OCI-LY7 (cell line): ENCODE measurements at regions not wholly inside any gene's neighbourhood (a gene's known extent, or its start where the extent isn't known, plus 50 kb on each side); places are given as distances from the start of the nearest gene placed in this dataset.

Experiments used
- BruUV-seq: library from RNA; stranded (reverse); fragments of 400-500 nt; replicated peaks from 2 replicates; lab custom pipeline; 2021; lab: Mats Ljungman, UMichigan
- CTCF ChIA-PET: fragments of 300-600 bp; sonication (Branson Sonifier 250); formaldehyde crosslinking; loops from one replicate; lab custom pipeline; 2022; ENCODE audit warnings: antibody characterized with exemption; ENCODE audit not compliant: unreplicated experiment; lab: Charles Lee
- POLR2A ChIA-PET: fragments of 300-600 bp; sonication (Branson Sonifier 250); formaldehyde crosslinking; loops from one replicate; lab custom pipeline; 2022; ENCODE audit warnings: antibody characterized with exemption; lab: Charles Lee
- DNase-seq: peaks from one replicate; pipeline ENCODE4 v3.0.0-alpha.2; 2015; ENCODE audit warnings: low spot score
- H2AFZ ChIP-seq: fragments of 200-600 bp; sonication (generic), shearing (Covaris generic); 2 replicates; pipeline ENCODE4 v1.6.1; 2014; ENCODE audit warnings: mild to moderate bottlenecking, antibody characterized with exemption, low read length, moderate library complexity
- H3K27ac ChIP-seq: fragments of 200-600 bp; sonication (generic); 2 replicates; pipeline ENCODE4 v1.5.1; 2014; ENCODE audit warnings: mixed run types, low read depth, mild to moderate bottlenecking, moderate library complexity, low read length, inconsistent platforms; ENCODE audit not compliant: poor library complexity, severe bottlenecking
- H3K36me3 ChIP-seq: fragments of 200-600 bp; sonication (generic); 2 replicates; pipeline ENCODE4 v1.6.1; 2014; ENCODE audit warnings: mild to moderate bottlenecking, antibody characterized with exemption, low read length, moderate library complexity, mixed read lengths; ENCODE audit not compliant: insufficient read depth
- H3K4me1 ChIP-seq: fragments of 200-600 bp; sonication (generic); 2 replicates; pipeline ENCODE4 v1.5.1; 2014; ENCODE audit warnings: mild to moderate bottlenecking, low read length; ENCODE audit not compliant: insufficient read depth, poor library complexity, severe bottlenecking
- H3K4me2 ChIP-seq: fragments of 200-600 bp; sonication (generic); 2 replicates; pipeline ENCODE4 v1.6.1; 2014; ENCODE audit warnings: mild to moderate bottlenecking, low read length
- H3K4me3 ChIP-seq: fragments of 200-600 bp; sonication (generic); 2 replicates; pipeline ENCODE4 v1.5.1; 2014; ENCODE audit warnings: mild to moderate bottlenecking, low read depth, low read length; ENCODE audit not compliant: poor library complexity, severe bottlenecking
- H3K79me2 ChIP-seq: fragments of 200-600 bp; sonication (generic); 2 replicates; pipeline ENCODE4 v1.6.1; 2016; ENCODE audit warnings: low read depth, mild to moderate bottlenecking, low read length, moderate library complexity, mixed read lengths; ENCODE audit not compliant: insufficient read depth
- H3K9me2 ChIP-seq: fragments of 200-600 bp; sonication (generic); 2 replicates; pipeline ENCODE4 v1.6.1; 2016; ENCODE audit warnings: mild to moderate bottlenecking, low read length, mixed read lengths; ENCODE audit not compliant: insufficient read depth
- H3K9me3 ChIP-seq: fragments of 200-600 bp; sonication (generic); 2 replicates; pipeline ENCODE4 v1.6.1; 2014; ENCODE audit warnings: mild to moderate bottlenecking, mixed run types, low read length, mixed read lengths
- H4K20me1 ChIP-seq: fragments of 200-600 bp; sonication (generic); 2 replicates; pipeline ENCODE4 v1.6.1; 2014; ENCODE audit warnings: mild to moderate bottlenecking, antibody characterized with exemption, low read length, moderate library complexity, mixed read lengths; ENCODE audit not compliant: insufficient read depth
- EZH2phosphoT487 ChIP-seq: fragments of 200-600 bp; sonication (generic); IDR thresholded peaks from 2 replicates; pipeline ENCODE4 v1.6.1; 2018; ENCODE audit warnings: low read depth, borderline replicate concordance, mild to moderate bottlenecking, mixed run types, antibody characterized with exemption, low read length, moderate library complexity, mixed read lengths
- intact Hi-C: fragments of 100-400 bp; cut with micrococcal nuclease; formaldehyde crosslinking; loops from one replicate; pipeline ENCODE4 v1.10.0; 2022; ENCODE audit not compliant: unreplicated experiment
- TF ChIP-seq, protein P1 (sequence below): fragments of 200-600 bp; sonication (generic); conservative IDR thresholded peaks from 2 replicates; pipeline ENCODE4 v1.5.1; 2014; ENCODE audit warnings: mild to moderate bottlenecking, antibody characterized with exemption, low read length, moderate library complexity, mixed read lengths

DNA sequence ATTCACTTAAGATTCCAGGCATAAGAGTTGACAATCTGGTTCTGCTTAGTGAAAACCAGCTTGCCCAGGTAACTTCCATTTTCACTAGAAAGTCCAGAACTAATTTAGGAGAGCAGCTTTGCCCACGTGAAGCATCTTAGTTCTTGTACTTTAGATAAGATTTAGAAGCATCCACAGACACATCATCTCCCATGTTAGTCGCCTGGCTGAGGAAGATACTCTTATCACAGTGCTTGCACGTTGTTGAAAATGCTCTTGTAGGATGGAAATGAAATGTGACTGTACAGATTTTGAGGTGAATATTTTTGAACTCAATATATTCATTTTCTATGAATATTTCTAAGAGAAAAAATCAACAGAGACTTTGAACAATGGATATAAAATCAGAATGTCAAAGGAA is 159.7 kb downstream of the SOCS6 start:
- TF ChIP-seq, protein P1, sequence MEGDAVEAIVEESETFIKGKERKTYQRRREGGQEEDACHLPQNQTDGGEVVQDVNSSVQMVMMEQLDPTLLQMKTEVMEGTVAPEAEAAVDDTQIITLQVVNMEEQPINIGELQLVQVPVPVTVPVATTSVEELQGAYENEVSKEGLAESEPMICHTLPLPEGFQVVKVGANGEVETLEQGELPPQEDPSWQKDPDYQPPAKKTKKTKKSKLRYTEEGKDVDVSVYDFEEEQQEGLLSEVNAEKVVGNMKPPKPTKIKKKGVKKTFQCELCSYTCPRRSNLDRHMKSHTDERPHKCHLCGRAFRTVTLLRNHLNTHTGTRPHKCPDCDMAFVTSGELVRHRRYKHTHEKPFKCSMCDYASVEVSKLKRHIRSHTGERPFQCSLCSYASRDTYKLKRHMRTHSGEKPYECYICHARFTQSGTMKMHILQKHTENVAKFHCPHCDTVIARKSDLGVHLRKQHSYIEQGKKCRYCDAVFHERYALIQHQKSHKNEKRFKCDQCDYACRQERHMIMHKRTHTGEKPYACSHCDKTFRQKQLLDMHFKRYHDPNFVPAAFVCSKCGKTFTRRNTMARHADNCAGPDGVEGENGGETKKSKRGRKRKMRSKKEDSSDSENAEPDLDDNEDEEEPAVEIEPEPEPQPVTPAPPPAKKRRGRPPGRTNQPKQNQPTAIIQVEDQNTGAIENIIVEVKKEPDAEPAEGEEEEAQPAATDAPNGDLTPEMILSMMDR: no peak
- TF ChIP-seq EZH2phosphoT487: no peak
- POLR2A ChIA-PET: no interaction called here
- H2AFZ ChIP-seq: no peak overlapping the region

DNA sequence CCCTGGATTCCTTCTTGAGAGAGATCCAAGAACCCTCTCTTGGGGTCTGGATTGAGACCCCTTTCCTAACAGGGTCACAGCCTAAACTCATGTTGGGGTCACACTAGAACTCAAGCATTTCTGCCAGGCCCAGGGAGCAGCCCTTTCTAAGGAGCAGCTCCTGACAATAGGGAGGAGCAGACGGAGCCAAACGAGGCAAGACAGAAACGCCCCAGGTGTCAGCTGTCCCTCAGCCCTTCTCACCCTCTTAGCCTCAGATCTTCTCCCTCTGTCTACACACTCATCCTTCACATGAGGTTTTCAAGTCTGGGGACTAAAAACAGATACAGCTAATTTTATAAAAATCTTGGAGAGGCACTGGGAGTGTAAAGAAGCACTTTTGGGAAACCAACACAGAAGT is 157.2 kb downstream of the SOCS6 start:
- no peak overlapping the region for H2AFZ ChIP-seq
- H3K36me3 ChIP-seq: no peaks in the 10 kb centered on the region
- intact Hi-C loops: no loop called here
- no peaks in the 10 kb centered on the region for H4K20me1 ChIP-seq
- no peaks in the 10 kb centered on the region for H3K4me1 ChIP-seq
- H3K79me2 ChIP-seq: no peaks in the 10 kb centered on the region
- TF ChIP-seq, protein P1: no peak
- no peak for TF ChIP-seq EZH2phosphoT487
- H3K27ac ChIP-seq: no peak overlapping the region
- ChIA-PET CTCF (no interaction called here), POLR2A (interaction anchor here (0.6 to 0.8 kb wide), 2 partner anchors 162 to 167 kb away, joined by 3 read pairs; no protein-coding TSS in a partner anchor)
- no peaks in the 10 kb centered on the region for H3K9me2 ChIP-seq
- no peak for DNase-seq
- H3K4me3 ChIP-seq: no peak overlapping the region
- no peak overlapping the region for H3K4me2 ChIP-seq
- no peaks in the 10 kb centered on the region for H3K9me3 ChIP-seq
- no TSS peak for BruUV-seq

More for the DNA sequence above, 159.7 kb downstream of the SOCS6 start:
- H3K9me2 ChIP-seq: no peaks in the 10 kb centered on the region
- no peak overlapping the region for H3K27ac ChIP-seq
- BruUV-seq: no TSS peak
- H3K36me3 ChIP-seq: no peaks in the 10 kb centered on the region
- no peaks in the 10 kb centered on the region for H3K4me1 ChIP-seq
- no peaks in the 10 kb centered on the region for H3K79me2 ChIP-seq
- no peak overlapping the region for H3K4me3 ChIP-seq
- no peaks in the 10 kb centered on the region for H4K20me1 ChIP-seq
- DNase-seq: no peak
- no peak overlapping the region for H3K4me2 ChIP-seq
- CTCF ChIA-PET: no interaction called here
- no peaks in the 10 kb centered on the region for H3K9me3 ChIP-seq
- intact Hi-C loops: no loop called here

DNA sequence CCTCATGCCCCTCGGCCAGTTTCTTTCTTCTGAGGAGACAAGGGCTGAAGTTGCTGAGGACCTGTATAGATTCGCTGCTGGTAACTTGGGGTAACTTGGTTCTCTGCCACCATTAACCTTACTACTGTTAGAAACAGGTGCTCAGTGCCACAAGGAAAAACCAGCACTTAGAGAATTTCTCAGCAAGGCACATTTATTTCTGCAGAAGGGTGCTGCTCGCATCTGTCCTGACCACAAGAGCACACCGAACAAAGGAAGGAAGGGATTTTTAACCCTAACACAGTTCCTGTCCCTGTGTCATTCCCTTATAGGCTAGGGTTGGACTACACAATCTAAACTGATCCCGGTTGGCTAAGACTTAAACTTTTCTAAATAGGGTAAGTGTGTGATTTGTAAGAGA is 154.1 kb downstream of the SOCS6 start:
- no TSS peak for BruUV-seq

More for the DNA sequence above, 154.1 kb downstream of the SOCS6 start:
- H3K27ac ChIP-seq: no peak overlapping the region
- intact Hi-C loops: no loop called here
- no peaks in the 10 kb centered on the region for H3K9me3 ChIP-seq
- no peaks in the 10 kb centered on the region for H3K4me1 ChIP-seq
- CTCF ChIA-PET: no interaction called here
- H3K36me3 ChIP-seq: no peaks in the 10 kb centered on the region
- peak; percentile 0 for DNase-seq
- POLR2A ChIA-PET: no interaction called here
- no peaks in the 10 kb centered on the region for H3K79me2 ChIP-seq
- no peak overlapping the region for H3K4me3 ChIP-seq
- no peaks in the 10 kb centered on the region for H4K20me1 ChIP-seq
- H2AFZ ChIP-seq: no peak overlapping the region
- TF ChIP-seq, protein P1: no peak
- TF ChIP-seq EZH2phosphoT487: no peak
- H3K4me2 ChIP-seq: no peak overlapping the region
- no peaks in the 10 kb centered on the region for H3K9me2 ChIP-seq
